8988T (cell line): ENCODE measurements at regions not wholly inside any gene's neighbourhood (a gene's known extent, or its start where the extent isn't known, plus 50 kb on each side); places are given as distances from the start of the nearest gene placed in this dataset.

ENCODE experiments used
- DNase-seq: peaks from one replicate; pipeline ENCODE4 v3.0.0; 2011

- no peak for DNase-seq
These were observed 261.0 kb upstream of the CDH6 start for GRCh38 chr5:30932273-30933017.

DNA sequence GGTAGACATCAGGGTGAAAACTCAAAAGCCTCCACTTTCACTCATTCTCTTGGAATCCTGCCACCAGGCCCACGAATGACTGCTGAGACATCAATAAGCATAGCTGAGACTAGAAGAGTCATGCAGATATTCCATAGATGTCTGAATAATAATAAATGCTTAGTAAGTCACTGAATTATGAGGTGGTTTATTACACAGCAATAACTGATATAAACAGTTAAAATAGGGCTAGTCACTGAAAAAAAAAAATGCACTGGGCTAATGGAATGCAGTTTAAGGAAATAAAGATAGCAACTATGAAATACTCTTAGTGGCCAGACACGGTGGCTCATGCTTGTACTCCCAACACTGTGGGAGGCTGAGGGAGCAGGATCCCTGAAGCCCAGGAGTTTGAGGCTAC is 262.8 kb upstream of the CDH6 start:
- DNase-seq, result no peak

- no peak for DNase-seq
These were observed 264.5 kb upstream of the CDH6 start for GRCh38 chr5:30928956-30929355.

- no peak for DNase-seq
These were observed 267.3 kb upstream of the CDH6 start for GRCh38 chr5:30926218-30926617.

- no peak for DNase-seq
These were observed 272.1 kb upstream of the CDH6 start for GRCh38 chr5:30921388-30921787.

DNA sequence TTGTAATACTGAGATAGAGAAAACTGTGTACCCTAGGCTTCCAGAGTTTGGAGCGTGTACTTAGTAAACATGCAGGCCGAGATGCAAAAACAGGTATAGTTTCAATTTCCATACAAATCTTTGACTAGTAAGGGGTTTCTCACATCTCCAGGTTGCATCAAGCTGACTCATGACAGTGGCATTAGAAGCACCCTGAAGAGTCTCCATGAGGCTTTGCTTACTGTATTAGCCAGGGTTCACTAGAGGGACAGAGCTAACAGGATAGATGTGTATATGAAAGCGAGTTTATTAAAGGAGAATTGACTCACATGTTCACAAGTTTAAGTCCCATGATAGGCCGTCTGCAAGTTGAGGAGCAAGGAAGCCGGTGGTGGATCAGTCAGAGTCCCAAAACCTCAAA is 275.3 kb upstream of the CDH6 start:
- no peak for DNase-seq

- no peak for DNase-seq
These were observed 285.1 kb upstream of the CDH6 start for GRCh38 chr5:30908356-30908755.

DNA sequence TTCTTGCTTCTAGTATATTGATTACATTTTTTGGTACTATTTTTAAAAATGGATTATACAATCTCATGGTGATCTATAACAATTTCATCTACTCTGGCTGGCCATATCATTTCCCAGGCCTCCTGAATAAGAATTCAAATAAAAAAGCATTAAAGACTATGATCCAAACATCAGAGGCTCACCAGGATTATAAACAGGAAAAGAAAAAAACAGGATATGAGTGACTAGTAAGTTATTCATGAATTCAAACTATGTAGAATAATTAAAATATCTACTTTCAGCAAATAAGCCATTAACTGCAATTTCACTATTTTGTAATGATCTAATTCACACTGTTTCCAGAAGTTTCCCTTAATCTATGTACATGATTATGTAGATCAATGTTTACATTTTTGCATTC is 293.1 kb upstream of the CDH6 start:
- no peak for DNase-seq

DNA sequence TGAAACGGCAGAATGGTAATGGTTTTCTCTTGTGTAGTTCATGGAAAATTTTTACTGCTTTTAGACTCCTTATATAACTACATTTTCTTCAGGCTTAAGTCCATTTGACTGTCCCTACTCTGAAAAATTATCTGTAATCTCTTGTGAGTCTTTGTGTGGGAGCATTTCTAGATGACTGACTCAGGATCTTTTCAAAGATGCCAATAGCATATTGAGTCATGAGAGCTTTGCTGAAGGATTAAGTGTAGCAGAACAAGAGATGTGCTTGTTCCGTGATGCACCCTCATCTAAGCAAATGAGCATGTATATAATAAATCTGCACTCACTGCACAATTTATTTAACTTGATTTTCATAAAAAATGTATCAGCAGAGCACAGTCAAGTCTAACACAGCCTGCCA is 298.7 kb upstream of the CDH6 start:
- DNase-seq, result no peak

DNA sequence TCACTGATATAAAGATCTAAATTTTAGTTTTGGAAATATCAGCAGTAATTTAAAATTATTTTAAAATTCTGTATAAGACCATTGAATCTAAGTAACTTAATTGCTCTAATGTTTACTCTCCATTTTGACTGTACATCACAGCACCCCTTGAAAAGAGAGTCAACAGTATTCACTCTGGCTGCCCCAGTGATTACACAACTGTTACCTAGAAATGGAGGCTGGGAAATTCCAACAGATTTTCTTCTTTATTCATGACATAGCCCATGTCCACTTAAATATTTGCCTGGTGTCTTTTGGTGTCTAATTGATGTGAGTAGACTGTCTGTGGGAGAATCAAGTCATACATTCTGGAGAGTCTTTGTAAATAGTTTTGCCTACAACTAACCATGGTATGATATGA is 301.8 kb upstream of the CDH6 start:
- DNase-seq, result no peak

GRCh38 chr5:30890377-30890776 is 303.1 kb upstream of the CDH6 start:
- no peak for DNase-seq

DNA sequence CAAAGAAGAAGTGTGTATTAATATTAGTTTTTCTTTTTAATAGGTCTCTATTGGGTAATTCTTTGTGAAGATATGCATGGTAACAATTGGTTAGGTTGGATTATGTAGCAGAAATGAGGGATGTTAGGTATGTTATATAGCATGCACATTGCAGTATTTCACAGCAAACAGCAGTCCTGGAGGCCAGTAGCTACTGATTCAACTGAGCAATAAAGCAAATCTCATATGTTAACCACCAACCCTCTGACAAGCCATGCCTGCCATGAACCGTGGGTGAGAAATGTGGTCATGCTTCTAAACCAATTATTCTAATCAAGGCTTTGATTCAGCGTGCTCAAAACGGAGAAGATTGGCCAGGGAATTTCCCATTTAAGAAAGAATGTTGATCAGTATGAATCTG is 313.0 kb upstream of the CDH6 start:
- DNase-seq, result no peak

GRCh38 chr5:30879887-30880286 is 313.6 kb upstream of the CDH6 start:
- DNase-seq, result no peak

- DNase-seq, result no peak
These were observed 314.7 kb upstream of the CDH6 start for GRCh38 chr5:30878746-30879145.

GRCh38 chr5:30878296-30878695 is 315.2 kb upstream of the CDH6 start:
- DNase-seq, result no peak

DNA sequence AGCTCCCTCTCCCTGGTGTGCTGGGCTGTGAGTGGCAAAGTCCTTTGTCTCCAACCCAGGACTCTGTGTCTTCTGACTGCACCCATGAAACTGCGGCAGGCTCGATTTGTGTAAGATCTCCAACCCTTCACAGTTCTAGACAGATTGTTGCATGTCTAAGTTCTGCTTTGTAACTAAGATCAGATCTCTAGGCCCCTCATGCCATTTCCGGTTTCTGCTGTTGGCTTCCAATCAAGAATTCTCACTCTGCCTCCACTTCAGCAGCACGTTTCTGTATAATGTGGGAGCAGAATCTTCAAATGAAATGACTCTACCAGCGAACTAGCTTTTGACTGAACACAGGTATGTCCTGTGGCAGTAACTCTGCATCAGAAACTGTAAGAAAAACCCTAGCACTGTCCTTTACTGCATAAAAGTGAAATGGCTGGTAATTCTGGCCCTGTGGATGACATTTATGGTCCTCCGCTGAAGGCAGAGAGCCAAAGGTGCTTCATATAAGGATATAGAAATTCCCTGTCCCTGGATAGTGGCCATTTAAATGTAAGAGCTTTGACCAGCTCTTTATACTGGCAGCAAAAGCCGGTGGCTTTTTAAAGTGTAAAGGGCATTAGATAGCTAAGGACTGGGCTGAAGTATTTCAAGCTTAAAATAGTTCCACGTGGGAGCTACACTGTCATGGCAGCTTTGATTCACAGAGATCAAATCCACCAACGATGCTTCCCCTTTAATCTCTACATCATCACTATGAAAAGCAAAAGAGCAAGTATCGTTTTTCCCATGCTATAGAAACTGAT is 319.0 kb upstream of the CDH6 start:
- no peak for DNase-seq

DNA sequence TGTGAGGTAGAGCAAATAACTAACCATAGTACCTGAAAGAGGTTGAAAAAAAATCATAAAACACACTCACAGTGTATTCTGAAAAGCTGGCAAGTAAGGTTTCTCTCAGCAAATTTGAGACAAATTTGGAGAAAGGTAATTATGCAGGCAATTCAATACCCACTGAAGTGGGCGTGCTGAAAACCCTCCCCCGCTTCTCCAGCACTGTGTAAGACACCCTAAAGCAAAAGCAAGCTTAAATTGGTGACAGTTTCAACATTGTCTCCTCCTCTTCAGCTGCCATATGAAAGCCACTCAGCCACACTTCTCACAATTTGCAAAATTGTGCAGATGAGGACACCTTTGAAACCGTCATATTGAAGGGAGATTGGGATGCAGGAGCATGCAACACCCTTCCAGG is 322.3 kb upstream of the CDH6 start:
- no peak for DNase-seq

GRCh38 chr5:30867711-30868110 is 325.8 kb upstream of the CDH6 start:
- no peak for DNase-seq

DNA sequence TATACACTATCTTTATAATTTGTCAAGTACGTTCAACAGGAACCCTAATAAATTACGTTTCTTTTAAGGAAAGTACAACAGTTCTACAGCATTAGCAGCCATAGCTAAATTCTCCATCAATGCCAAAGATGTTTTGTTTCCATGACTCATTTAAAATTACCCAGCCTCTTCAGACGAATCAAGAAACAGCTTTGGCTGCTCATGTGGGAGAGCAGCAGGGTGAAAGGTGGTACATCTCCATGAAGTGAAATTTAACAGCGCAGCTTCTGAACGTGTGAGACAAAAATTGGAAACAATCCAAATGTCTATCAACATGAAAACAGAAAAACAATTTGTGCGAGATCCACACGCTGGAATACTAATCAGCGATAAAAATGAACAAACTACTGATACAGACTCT is 327.3 kb upstream of the CDH6 start:
- no peak for DNase-seq

- no peak for DNase-seq
These were observed 337.2 kb upstream of the CDH6 start for GRCh38 chr5:30856242-30856641.

GRCh38 chr5:30853158-30853557 is 340.3 kb upstream of the CDH6 start:
- no peak for DNase-seq

- no peak for DNase-seq
These were observed 342.6 kb upstream of the CDH6 start for GRCh38 chr5:30850866-30851265.

DNA sequence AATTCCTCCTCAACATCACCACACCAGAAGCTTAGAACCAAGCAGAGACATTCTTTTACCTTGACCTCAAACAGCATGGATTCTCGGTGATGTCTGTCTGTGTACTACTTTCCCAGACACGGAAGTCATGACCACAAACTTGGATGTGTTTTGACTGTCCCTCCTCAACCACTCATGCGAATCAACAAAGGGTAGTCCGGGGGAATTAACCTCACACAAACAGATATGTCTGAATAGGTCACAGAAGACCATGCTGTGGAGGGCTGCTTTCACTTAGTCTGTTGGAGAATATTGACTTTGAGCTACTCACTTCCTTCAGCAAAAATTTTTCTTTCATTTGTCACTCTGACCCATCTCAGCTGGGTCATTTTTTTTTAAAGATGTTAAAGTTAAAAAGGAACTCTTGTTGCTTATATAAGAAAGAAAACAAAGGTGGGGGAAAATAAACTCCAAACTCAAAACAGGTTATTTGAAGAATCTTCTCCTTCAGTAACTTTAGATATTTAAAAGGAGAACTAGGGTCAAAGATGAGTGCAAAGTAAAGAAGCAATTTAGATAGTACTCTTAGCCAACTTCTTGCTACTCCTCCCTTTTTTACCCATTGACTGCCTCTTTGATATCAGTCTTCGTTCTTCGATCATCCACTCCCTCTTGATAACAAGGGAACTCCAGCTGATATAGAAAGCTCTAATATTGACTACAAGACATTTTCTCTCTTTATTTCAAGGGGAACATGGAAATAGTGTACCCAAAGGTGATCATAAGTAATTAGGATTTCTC is 343.4 kb upstream of the CDH6 start:
- no peak for DNase-seq

- DNase-seq, result no peak
These were observed 347.3 kb upstream of the CDH6 start for GRCh38 chr5:30846171-30846570.
